OCI-LY3 (cell line): ENCODE measurements at regions not wholly inside any gene's neighbourhood (a gene's known extent, or its start where the extent isn't known, plus 50 kb on each side); places are given as distances from the start of the nearest gene placed in this dataset.

Source experiments
- H2AFZ ChIP-seq: fragments of 200-600, 300-600 bp; shearing (Covaris generic); 2 replicates; pipeline ENCODE4 v1.6.0; 2014; ENCODE audit warnings: antibody characterized with exemption, low read depth, low read length
- H3K27ac ChIP-seq: fragments of 200-600, 300-600 bp; sonication (generic); 2 replicates; pipeline ENCODE4 v1.5.1; 2014; ENCODE audit warnings: mild to moderate bottlenecking, low read length, moderate library complexity, mixed read lengths
- H3K27me3 ChIP-seq: fragments of 200-600, 300-600 bp; sonication (generic); 2 replicates; pipeline ENCODE4 v1.6.1; 2014; ENCODE audit warnings: low read depth, low read length, mixed read lengths
- H3K36me3 ChIP-seq: fragments of 200-600, 300-600 bp; sonication (generic); replicated peaks from 2 replicates; pipeline ENCODE3; 2014; ENCODE audit warnings: low read depth, low read length, mixed read lengths
- H3K4me1 ChIP-seq: fragments of 300-600, 200-600 bp; sonication (generic); 2 replicates; pipeline ENCODE4 v1.6.1; 2014; ENCODE audit warnings: low read length, mixed read lengths
- H3K4me2 ChIP-seq: fragments of 200-600, 300-600 bp; sonication (generic); 2 replicates; pipeline ENCODE4 v1.6.1; 2014; ENCODE audit warnings: low read length, mixed read lengths
- H3K4me3 ChIP-seq: fragments of 300-600, 200-600 bp; sonication (generic); 2 replicates; pipeline ENCODE4 v1.5.1; 2014; ENCODE audit warnings: antibody characterized with exemption, mild to moderate bottlenecking, low read length, moderate library complexity
- H3K79me2 ChIP-seq: fragments of 300-600, 200-600 bp; shearing (Covaris generic); 2 replicates; pipeline ENCODE4 v1.6.1; 2014; ENCODE audit warnings: mild to moderate bottlenecking, low read length, mixed read lengths
- H3K9ac ChIP-seq: fragments of 300-600, 200-600 bp; shearing (Covaris generic); 2 replicates; pipeline ENCODE4 v1.6.0; 2014; ENCODE audit warnings: mild to moderate bottlenecking, low read length, moderate library complexity
- H3K9me3 ChIP-seq: fragments of 200-600, 300-600 bp; shearing (Covaris generic); 2 replicates; pipeline ENCODE4 v1.6.1; 2014; ENCODE audit warnings: low read length, mixed read lengths; ENCODE audit not compliant: insufficient read depth
- H4K20me1 ChIP-seq: fragments of 200-600, 300-600 bp; sonication (generic); 2 replicates; pipeline ENCODE4 v1.6.1; 2016; ENCODE audit warnings: low read length, mixed read lengths; ENCODE audit not compliant: insufficient read depth
- EZH2phosphoT487 ChIP-seq: fragments of 200-600 bp; shearing (Covaris generic); IDR thresholded peaks from 2 replicates; pipeline ENCODE4 v1.6.1; 2018; ENCODE audit warnings: antibody characterized with exemption, mixed run types, low read depth
- TF ChIP-seq, protein P1 (sequence below): fragments of 200-600, 300-600 bp; sonication (generic); IDR thresholded peaks from 2 replicates; pipeline ENCODE4 v1.5.1; 2014; ENCODE audit warnings: antibody characterized with exemption, low read length, low read depth

DNA sequence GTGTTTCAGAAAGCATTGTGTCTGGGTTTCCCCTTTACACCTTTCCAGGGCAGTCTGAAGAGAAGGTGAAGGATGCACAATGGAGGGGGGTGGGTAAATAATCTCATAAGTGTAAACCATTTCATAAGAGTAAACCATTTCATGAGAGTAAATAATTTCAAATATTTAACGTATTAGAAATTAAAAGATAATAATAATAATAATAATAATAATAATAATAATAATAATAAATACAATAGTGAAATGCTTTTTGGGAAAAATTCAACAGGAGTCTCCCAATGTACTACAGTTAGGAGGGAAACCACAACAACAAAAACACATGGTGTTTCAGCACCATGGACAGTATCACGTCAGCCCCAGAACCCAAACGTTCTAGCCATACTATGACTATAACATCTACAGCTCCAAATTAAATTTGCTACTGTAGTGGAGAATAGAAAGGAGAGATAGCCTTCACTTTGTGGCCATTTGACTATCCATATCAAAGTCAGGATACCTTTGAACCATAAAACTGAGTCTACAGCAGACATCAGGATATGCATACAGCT is 691.8 kb downstream of the BCL11B start:
- Histone ChIP-seq H3K4me1 (no peaks in the 10 kb centered on the region), H3K79me2 (no peaks in the 10 kb centered on the region), H3K4me2 (no peak overlapping the region), H3K36me3 (no peaks in the 10 kb centered on the region), H3K27ac (no peak overlapping the region), H3K4me3 (no peak overlapping the region), H4K20me1 (no peaks in the 10 kb centered on the region), H2AFZ (no peak overlapping the region), H3K9ac (no peak overlapping the region), H3K9me3 (no peaks in the 10 kb centered on the region), H3K27me3 (peaks cover 22% of the 10 kb centered on the region)
- TF ChIP-seq, protein P1, sequence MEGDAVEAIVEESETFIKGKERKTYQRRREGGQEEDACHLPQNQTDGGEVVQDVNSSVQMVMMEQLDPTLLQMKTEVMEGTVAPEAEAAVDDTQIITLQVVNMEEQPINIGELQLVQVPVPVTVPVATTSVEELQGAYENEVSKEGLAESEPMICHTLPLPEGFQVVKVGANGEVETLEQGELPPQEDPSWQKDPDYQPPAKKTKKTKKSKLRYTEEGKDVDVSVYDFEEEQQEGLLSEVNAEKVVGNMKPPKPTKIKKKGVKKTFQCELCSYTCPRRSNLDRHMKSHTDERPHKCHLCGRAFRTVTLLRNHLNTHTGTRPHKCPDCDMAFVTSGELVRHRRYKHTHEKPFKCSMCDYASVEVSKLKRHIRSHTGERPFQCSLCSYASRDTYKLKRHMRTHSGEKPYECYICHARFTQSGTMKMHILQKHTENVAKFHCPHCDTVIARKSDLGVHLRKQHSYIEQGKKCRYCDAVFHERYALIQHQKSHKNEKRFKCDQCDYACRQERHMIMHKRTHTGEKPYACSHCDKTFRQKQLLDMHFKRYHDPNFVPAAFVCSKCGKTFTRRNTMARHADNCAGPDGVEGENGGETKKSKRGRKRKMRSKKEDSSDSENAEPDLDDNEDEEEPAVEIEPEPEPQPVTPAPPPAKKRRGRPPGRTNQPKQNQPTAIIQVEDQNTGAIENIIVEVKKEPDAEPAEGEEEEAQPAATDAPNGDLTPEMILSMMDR: no peak
- TF ChIP-seq EZH2phosphoT487: no peak

DNA sequence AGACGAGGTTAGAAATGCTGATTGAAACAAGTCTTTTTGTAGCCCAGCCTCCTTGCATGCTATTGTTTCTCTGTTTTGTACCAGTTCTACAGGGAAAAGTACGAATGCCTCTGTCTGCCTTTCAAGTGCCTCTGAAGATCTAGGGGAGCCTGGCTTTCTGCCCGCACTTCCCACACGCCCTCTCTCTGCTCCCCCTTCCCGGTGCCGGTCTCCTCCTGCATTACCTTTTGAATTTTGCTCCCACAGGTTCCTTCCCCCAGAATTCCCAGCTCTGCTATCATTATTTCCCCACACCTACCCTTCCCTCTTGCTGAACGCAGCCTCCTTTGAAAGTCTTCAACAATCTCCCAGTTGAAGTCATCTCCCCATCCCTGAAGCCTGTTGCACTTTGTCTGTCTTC is 689.7 kb downstream of the BCL11B start:
- H4K20me1 ChIP-seq: no peaks in the 10 kb centered on the region
- H3K9ac ChIP-seq: no peak overlapping the region
- TF ChIP-seq, protein P1: no peak
- H3K4me1 ChIP-seq: peaks cover 17% of the 10 kb centered on the region
- H3K9me3 ChIP-seq: no peaks in the 10 kb centered on the region
- H3K79me2 ChIP-seq: no peaks in the 10 kb centered on the region
- H3K4me3 ChIP-seq: no peak overlapping the region
- peaks cover 22% of the 10 kb centered on the region for H3K27me3 ChIP-seq
- H3K27ac ChIP-seq: no peak overlapping the region
- H3K36me3 ChIP-seq: no peaks in the 10 kb centered on the region
- H3K4me2 ChIP-seq: no peak overlapping the region
- H2AFZ ChIP-seq: no peak overlapping the region

DNA sequence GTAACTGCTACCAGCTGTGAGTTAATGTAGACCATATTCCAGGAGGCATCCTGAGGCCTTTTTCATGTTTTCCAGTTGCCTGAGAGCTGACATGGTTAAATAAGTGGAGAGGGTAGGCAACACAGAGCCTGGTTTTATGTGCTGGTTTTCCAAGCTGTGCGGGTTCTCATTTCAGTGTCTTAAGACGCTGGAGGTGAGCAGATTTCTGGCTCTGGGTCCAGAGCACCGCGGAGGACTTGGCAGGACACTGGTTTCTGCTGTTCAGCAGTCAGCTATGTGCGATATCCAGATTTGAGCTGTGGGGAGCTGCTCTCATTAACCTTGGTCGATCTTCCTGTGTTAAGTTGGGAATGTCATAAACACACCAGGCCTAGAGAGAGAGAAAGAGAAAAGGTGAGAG is 680.8 kb downstream of the BCL11B start:
- no peak for TF ChIP-seq EZH2phosphoT487
- TF ChIP-seq, protein P1: no peak
- H3K9me3 ChIP-seq: no peaks in the 10 kb centered on the region
- no peaks in the 10 kb centered on the region for H3K36me3 ChIP-seq
- H3K27ac ChIP-seq: no peak overlapping the region
- H4K20me1 ChIP-seq: no peaks in the 10 kb centered on the region
- no peaks in the 10 kb centered on the region for H3K79me2 ChIP-seq
- no peak overlapping the region for H3K4me2 ChIP-seq
- no peak overlapping the region for H3K4me3 ChIP-seq
- H2AFZ ChIP-seq: no peak overlapping the region
- peaks cover 9% of the 10 kb centered on the region for H3K4me1 ChIP-seq
- no peaks in the 10 kb centered on the region for H3K27me3 ChIP-seq
- no peak overlapping the region for H3K9ac ChIP-seq

DNA sequence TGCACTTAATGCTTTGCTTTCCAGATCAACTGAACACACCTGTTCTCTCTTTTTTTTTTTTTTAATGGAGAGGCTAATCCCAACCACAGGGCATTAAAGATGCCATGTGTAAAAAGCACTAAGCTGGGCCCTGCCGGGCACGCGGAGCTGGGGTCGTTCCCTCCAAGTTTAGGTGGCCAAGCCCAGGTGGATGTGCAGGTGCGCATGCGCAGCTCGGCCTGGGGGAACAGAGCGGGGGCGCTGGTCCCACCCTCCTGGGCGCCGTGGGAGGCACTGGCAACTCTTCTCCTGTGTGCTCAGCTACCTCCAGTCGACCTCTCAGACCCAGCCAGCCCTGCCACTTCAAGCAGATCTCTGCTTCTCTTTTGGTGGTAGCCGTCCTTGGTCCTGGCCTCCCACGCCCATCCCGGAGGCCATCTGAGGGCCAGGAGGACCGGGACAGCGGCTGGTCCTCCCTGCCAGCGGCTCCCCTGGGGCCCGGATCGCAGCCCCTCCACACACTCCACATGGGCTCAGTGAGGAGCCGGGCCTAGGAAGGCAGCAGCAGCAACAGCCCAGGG is 679.3 kb downstream of the BCL11B start:
- Histone ChIP-seq H3K27me3 (no peaks in the 10 kb centered on the region), H4K20me1 (no peaks in the 10 kb centered on the region), H3K9me3 (no peaks in the 10 kb centered on the region), H3K4me1 (no peaks in the 10 kb centered on the region), H3K79me2 (no peaks in the 10 kb centered on the region), H3K4me3 (no peak overlapping the region), H3K9ac (no peak overlapping the region), H3K27ac (no peak overlapping the region), H3K4me2 (no peak overlapping the region), H2AFZ (no peak overlapping the region), H3K36me3 (no peaks in the 10 kb centered on the region)
- no peak for TF ChIP-seq EZH2phosphoT487
- TF ChIP-seq, protein P1: no peak
